ENCODE measurements at regions not wholly inside any gene's neighbourhood (a gene's known extent, or its start where the extent isn't known, plus 50 kb on each side); places are given as distances from the start of the nearest gene placed in this dataset.

- TF ChIP-seq ZNF24 (IDR thresholded peaks at IDR 0.05): no peak
- TF ChIP-seq ZNF274 (IDR thresholded peaks at IDR 0.05; ENCODE audit: insufficient read depth, insufficient read length): no peak
- TF ChIP-seq PBX3 (IDR thresholded peaks at IDR 0.05; ENCODE audit: insufficient replicate concordance, low read depth, low read length): no peak
These were observed 348.1 kb downstream of the TFEC start (continued) for GRCh38 chr7:115682507-115682906.

GRCh38 chr7:115680921-115681320, 349.6 kb downstream of the TFEC start:
- DNase-seq (ENCODE audit: low read depth, low spot score) (no peak), FAIRE-seq (no peak), ATAC-seq (no peak)
- no peaks in the 10 kb centered on the region for H3K9me3 ChIP-seq (replicated peaks; ENCODE audit: control insufficient read depth, insufficient read depth, low read length)
- H3K79me2 ChIP-seq (ENCODE audit: control insufficient read depth, insufficient read depth, low read length): no peaks in the 10 kb centered on the region
- H2AFZ ChIP-seq (ENCODE audit: control insufficient read depth, low read depth, low read length): no peak overlapping the region
- SMC1A ChIA-PET (ENCODE audit: uncharacterized antibody, unreplicated experiment): interaction anchor here (0.9 to 1.3 kb wide), 3 partner anchors 10 to 816 kb away, joined by 3 to 6 read pairs (median 4); no protein-coding TSS in a partner anchor
- no peak overlapping the region for H3K4me2 ChIP-seq (ENCODE audit: control insufficient read depth, insufficient read depth)
- H3K27ac ChIP-seq (ENCODE audit: control insufficient read depth, insufficient read depth): no peak overlapping the region
- CTCF ChIA-PET: interaction anchor here (0.8 to 3.0 kb wide), 9 partner anchors 9 to 1653 kb away, joined by 3 to 21 read pairs (median 3); no protein-coding TSS in a partner anchor
- H3K4me3 ChIP-seq: no peak overlapping the region
- POLR2A ChIA-PET: no interaction called here
- H3K4me1 ChIP-seq (ENCODE audit: control insufficient read depth, insufficient read depth, low read length): no peaks in the 10 kb centered on the region
- TF ChIP-seq KAT2A (conservative IDR thresholded peaks at IDR 0.05; ENCODE audit: control insufficient read depth, low read depth, low read length): no peak
- no peak for TF ChIP-seq PKNOX1 (IDR thresholded peaks at IDR 0.05)
- no peak for TF ChIP-seq HDAC6 (IDR thresholded peaks at IDR 0.05; ENCODE audit: unreplicated experiment)
- RAD21 ChIA-PET (ENCODE audit: unreplicated experiment): no interaction called here
- BruUV-seq (replicated peaks): no TSS peak
- H3K9ac ChIP-seq (ENCODE audit: control insufficient read depth, insufficient read depth, low read length): no peak overlapping the region
- no peaks in the 10 kb centered on the region for H3K27me3 ChIP-seq (replicated peaks in 1 of 2; ENCODE audit: control insufficient read depth in 2 of 2, insufficient read depth in 2 of 2, low read length in 1 of 2)
- no peaks in the 10 kb centered on the region for H4K20me1 ChIP-seq (ENCODE audit: control insufficient read depth, insufficient read depth)
- WGBS (ENCODE audit: insufficient coverage, insufficient replicate concordance, low lambda C conversion rate, missing lambda C conversion rate): 44% methylated on average over 3 of the region's 3 CpGs
- in situ Hi-C loops (cut with MboI): no loop called here
- intact Hi-C loops (cut with micrococcal nuclease; ENCODE audit: unreplicated experiment): loop anchor here (10.0 kb wide), 2 partner anchors 816 to 1656 kb away; no protein-coding TSS in a partner anchor
- H3K36me3 ChIP-seq (ENCODE audit: control insufficient read depth in 2 of 2, insufficient read depth in 2 of 2, low read length in 1 of 2): no peaks in the 10 kb centered on the region
